NCI-H1930 (cell line): ENCODE measurements at regions not wholly inside any gene's neighbourhood (a gene's known extent, or its start where the extent isn't known, plus 50 kb on each side); places are given as distances from the start of the nearest gene placed in this dataset.
"Not testable (repeated sequence)": the region's sequence is repeated elsewhere in the genome, so short reads cannot be mapped to it uniquely, and the experiment has no call there.

ENCODE experiments used
- DNase-seq, 2 experiments: peaks; one replicate each; lab custom pipeline; 2025; lab: John Stamatoyannopoulos, UW

DNA sequence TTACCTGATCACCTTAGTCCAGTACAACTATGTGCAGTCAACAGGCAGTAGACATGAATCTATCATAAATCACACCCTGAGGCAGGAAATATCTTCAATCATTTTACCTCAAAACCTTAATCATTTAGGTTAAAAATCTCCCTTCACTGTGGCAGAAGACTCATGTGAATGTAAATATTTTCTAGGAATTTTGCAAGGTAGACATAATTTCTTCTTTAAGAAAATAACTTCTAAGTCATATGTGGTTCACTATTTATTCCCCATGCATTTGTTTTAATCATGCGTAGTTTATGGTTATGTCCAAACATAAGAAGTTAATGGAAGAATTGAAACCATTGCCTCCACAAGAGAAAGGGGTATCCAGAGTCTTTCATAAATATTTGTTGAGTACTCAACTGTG is 97.0 kb downstream of the HMHB1 start:
- DNase-seq = no peak

DNA sequence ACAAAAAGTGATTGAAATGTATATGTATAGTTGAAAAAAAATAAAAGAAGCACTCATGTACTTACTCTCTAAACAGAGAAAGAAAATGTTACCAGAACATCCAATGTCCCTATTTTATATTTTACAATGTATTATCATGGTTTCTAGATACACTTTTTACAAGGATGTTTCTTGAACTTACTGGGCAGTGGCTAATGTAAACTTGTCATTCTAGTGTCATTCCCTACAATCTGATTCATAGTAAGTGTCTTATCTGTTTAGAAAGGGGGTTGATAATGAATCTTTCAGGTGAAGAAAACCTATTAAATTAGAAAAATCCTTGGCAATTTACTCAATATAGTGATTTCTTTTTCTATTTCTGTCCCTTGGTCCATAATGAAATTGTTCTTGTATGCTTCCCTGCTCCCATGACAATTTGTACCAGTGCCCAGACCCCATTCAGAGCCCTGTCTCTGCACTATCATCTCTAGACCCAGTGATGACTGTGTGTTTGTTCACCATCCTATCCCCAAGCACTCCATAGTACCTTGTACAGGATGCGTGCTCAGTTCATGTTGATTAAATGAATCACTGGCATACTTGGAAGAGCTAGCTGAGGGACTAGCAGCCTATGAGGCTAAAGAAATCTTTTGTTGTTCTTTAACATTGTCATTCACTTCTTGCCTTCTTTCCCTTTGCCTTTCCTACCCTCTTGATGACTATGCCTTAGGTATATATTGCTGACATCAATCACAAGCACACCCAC is 101.2 kb downstream of the HMHB1 start:
- no peak for DNase-seq

DNA sequence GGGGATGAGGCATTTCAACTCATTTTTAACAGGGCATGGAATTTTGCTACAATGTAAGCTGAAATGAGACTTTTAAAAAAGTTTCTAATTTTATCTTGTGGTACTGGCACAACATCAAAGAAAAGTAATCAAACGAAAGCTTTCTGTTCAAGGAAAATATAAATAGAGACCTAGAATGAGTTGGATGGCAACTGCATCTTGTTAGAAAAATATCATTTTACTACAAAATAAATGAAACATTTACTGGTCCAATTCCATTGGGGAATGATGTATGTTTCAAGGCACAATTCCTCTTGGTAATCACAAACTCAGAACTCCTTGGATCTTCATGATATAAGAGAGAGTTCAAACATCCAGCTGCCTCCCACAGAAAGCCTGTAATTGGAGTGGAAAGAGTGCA is 102.8 kb downstream of the HMHB1 start:
- DNase-seq = no peak

DNA sequence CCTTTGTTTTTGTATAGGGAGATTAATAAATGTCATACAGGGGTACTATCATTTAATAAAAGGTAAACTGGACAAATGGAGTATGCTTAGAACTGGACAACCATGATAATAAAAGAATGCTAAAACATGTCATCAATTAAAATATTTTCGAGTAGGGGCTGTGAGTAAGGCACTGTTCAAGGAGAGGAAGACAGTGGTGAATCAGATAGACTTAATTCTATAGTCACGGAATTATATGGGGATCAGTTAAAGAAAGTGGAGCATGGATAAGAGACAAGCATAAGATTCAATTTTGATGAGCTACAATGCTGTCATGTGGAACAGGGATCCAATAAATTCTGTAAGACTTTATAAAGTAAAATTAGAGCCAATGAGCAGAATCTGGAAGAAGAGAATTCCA is 104.5 kb downstream of the HMHB1 start:
- no peak for DNase-seq

DNA sequence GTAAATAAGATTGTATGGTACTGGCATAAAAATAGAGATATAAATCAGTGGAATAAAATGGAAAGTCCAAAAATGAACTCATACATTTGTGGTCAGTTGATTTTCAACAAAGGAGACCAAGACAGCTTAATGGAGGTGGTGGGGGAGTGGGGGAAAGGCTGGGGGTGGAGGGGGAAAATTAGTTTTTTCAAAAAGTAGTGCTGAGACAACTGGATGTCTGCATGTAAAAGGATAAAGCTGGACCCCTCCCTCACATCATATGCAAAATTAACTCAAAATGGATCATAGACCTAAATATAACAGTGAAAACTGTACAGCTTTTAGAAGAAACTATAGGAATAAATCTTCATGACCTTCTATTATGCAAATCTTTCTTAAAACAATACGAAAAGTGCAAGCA is 107.0 kb downstream of the HMHB1 start:
- DNase-seq = no peak

DNA sequence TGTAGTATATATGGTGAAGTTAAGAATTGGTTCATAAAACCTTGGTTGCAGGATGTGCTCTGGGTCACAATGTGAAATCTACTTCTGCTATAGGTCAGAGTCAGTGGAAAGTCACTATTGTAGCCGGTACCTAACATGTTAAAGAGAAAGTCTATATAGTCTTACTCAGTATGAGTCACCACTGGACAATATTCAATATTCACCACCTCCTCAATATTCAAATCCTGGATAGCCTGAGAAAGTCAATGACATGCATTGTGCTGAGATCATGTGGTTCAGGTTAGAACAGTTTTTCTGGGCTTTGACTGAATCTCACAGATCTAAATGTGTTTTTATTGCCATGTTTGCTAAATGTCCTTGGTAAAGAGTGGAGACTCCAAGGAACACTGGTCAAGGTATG is 108.8 kb downstream of the HMHB1 start:
- no peak for DNase-seq

DNA sequence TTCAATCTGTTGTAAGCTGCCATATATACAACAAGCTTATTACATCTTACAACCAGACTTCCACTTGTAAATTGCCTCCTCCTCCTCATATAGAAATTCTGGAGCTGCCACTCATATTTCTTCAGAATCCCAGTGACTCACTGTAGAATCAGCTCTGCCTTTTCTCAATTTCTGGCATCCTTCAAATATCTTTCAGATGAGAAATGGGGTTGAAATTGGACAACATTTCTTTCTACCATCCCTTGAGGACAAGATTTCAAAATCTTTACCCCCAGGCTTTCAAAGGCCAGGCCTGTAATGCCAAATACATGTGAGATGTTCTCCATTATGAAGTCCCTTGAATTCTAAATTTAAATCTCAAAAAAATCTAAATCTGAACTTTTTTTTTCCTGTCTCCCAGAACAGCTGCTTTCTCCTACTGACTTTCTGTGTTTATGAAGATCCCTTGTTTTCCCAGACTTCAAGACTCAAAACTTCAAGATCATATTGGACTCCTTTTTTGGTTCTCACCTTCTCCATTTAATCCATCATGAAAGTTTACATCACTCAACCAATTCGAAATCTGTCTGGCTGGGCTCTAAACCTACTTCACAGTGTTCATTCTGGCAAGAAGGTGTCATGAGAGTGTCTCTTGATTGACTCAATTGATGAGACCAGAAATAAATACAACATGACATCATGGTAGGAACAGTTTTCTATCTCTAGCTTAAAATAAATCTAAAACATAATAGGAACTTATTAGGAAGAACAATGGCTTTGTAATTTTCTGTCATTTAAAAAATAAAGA is 109.8 kb downstream of the HMHB1 start:
- no peak for DNase-seq

DNA sequence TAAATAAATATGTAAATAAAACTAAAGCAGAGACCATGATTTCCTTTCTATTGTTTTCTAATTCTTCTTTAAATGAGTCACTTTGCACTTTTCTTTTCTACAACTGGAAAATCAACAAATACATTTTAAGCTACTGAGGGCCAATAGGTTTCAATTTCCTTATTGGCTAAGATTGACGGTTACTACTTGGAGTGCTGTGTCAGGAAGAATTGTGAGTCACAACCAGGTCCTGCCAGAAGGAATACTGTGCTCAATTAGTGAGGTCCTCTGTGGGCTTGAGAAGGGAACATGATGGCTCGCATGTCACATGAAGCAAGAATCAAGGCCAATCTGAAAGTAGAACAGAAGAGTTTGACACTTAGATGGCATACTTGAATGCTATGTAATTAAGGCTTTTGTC is 110.8 kb downstream of the HMHB1 start:
- no peak for DNase-seq

DNA sequence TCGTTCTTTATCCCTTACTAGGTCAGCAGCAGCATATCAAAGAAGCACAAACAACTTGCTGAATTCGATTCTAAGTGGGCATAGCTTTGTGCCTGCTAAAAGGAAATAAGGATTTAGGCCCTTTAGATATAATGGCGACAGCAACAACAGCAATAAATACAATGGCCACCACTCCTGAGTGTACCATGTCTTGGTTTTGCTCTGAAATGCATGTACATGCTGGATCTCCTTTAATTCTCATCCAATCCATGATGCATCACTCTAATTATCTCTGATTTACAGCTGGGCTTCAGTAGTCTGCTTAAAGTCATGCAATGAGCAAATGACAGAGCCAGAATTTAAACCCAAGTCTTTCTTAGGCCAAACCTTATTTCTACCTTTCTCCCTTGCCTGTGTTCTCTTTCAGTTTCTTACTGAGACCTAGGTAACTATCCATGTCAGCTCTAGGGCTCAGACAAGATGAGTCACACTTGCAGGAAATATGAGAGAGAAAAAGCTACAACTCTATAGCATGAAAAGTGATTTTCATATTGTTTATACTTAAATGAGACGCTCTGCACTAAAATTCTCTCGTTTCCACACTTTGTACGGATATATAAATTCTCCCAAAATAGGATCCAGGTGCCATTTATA is 111.8 kb downstream of the HMHB1 start:
- DNase-seq = no peak

DNA sequence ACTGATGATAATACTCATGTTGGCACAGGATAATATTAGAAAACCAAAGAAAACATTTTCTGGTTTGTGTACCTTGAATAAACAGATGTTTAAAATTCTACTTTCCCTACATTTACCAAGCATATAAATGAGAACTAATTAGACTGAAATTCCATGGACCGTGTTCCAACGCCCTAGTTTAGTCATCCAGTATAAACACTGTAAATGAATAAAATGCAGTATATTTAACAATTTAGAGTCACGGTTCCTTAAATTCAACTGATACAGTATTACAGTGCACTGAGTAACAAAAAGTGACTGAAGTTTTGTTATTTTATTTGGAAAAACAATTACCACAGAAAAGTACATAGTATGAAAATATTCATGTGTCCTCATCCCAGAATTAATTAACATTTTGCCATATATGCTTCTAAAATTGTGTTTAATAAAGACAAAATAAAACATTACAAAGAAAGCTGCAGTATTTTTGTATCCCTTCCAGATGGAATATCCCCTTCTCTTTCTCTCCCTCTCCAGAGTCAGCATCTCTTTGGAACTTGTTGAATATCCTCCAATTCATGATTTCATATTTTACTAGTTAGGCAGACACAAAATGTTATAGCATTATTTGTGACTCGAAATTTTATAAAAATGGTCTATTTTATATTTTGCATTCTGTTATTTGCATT is 112.5 kb downstream of the HMHB1 start:
- no peak for DNase-seq

DNA sequence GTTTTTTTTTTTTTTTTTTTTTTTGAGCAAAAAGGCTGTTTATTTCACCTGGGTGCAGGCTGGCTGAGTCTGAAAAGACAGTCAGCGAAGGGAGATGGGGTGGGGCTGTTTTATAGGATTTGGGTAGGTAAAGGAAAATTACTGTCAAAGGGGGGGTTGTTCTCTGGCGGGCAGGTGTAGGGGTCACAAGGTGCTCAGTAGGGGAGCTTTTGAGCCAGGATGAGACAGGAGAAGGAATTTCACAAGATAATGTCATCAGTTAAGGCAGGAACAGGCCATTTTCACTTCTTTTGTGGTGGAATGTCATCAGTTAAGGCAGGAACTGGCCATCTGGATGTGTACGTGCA is 113.0 kb downstream of the HMHB1 start:
- DNase-seq = not testable (repeated sequence)

DNA sequence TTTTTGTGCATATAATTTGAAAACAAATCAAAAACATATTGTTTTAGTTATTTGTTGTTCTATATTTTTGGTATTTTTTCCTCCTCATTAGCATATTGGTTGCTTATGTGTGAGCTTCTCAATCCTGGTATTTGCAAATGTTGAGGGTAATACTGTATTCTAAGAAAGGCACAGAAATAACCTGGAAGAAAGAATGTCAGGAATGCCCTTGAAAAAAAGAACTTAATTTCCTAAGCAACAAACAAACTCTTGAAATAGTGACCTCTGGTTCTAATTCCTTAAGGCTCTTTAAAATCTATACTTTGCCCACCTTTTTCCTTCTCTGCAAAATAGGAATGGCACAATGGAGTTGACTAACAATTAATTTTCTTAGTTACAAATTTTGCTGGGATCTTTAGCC is 117.5 kb downstream of the HMHB1 start:
- no peak for DNase-seq

DNA sequence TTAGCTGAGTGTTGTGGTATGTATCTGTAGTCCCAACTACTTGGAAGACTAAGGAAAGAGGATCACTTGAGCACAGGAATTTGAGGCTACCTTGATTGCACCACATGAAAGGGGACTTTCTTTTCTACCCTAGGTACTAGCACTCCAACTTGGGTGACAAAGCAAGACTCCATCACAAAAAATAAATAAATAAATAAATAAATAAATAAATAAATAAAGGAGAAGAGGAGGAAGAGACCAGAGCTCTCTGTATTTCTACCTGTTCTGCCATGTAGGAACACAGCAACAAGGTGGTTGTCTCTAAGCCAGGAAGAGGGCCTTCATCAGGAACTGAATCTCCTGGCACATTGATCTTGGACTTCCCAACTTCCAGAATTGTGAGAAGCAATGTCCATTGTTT is 118.6 kb downstream of the HMHB1 start:
- no peak for DNase-seq

DNA sequence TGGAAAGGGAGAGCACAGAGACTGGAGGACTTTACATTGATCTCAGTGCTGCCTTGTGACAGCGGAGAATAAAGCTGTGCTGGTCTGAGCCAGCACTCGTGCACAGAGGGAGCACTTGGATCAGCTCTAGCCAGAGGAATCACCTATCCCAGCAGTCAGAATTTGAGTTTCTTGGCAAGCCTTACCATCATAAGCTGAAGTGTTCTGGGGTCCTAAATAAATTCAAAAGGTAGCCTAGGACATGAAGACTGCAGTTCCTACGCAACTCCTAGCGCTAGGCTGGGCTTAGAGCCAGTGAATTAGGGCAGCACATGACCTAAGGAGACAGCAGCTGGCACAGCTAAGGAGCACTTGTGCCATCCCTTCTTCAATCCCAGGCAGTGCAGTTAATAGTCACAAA is 119.5 kb downstream of the HMHB1 start:
- DNase-seq = no peak

DNA sequence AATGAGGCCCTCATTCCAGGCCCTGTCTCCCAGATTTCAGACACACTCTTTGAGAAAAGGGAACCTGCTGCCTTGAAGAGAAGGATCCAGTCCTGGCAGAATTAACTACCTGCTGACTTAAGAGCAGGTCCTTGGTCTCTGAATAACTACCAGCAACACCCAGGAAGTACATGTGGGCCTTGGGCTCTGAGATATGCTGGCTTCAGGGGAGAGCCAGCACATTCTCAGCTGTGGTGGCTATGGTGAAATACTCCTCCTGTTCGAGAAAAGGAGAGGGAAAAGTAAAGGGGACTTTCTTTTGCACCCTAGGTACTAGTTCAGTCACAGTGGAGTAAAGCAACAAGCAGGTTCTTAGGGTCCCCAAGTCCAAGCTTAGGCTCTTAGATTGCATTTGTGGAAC is 120.0 kb downstream of the HMHB1 start:
- DNase-seq = no peak

DNA sequence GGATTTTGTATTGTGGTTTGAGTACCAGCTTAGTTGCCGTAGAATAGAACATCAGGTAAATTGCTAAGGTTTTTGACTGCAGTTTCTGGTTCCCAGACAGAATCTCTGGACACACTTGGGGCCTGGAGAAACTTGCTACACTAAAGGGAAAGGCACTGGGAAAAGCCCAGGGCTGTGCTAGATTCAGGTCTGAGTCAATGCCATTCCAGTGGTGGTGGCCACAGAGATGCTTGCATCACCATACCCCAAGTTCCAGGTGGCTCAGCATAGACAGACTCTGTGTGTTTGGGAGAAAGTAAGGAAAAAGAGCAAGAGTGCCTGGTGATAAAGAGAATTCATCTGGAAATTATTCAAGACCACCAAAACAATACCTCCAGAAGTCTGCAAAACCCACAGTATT is 120.6 kb downstream of the HMHB1 start:
- no peak for DNase-seq

DNA sequence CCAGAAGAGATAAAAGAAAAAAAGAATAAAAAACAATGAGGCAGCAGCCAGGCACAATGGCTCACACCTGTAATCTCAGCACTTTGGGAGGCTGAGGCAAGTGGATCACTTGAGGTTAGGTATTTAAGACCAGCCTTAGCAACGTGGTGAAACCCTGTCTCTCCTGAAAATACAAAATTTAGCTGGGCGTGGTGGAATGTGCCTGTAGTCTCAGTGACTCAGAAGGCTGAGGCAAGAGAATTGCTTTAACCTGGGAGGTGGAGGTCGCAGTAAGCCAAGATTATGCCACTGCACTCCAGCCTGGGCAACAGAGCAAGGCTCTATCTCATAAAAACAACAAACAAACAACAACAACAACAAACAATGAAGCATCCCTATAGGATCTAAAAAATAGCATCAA is 121.5 kb downstream of the HMHB1 start:
- DNase-seq = no peak

DNA sequence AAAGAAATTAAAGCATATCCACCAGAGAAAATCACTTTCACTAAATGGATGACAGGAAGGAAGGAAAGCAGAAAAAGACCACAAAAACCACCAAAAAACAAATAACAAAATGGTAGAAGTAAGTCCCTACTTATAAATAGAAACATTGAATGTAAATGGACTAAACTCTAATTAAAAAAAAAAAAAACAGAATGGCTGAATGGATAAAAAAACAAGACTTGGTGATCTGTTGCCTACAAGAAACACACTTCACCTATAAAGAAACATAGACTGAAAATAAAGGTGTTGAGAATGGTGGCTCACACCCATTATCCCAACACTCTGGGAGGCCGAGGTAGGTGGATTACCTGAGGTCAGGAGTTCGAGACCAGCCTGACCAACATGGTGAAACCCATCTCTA is 122.9 kb downstream of the HMHB1 start:
- DNase-seq = no peak

DNA sequence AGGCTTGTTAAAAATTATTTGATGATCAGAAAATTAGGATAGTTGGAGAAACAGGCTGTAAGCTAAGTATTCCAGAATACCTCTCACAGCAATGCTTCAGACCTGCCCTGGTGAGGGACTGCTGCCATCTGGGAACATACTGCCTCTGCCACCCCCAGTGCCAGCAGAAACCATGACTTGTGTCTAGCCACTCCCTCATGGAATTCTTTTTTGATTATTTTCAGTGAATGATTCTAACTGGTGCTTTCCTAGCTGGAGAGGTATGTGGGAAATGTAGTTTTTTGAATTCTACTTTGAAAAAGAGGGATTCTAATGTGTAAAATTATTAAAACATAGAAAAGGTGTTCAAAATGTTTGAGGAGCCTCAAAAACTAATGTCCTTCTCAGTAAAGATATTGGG is 126.3 kb downstream of the HMHB1 start:
- DNase-seq = no peak

DNA sequence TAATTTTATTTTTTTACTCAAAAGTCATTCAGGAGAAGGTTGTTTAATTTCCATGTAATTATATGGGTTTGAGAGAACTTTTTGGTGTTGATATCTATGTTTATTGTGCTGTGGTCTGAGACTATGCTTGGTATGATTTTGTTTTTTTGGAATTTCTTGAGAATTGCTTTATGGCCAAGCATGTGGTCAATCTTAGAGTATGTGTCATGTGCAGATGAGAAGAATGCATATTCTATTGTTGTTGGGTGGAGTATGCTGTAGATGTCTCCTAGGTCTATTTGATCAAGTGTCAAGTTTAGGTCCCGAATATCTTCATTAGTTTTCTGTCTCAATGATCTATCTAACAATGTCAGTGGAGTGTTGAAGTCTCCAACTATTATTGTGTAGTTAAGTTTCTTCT is 134.9 kb downstream of the HMHB1 start:
- no peak for DNase-seq

DNA sequence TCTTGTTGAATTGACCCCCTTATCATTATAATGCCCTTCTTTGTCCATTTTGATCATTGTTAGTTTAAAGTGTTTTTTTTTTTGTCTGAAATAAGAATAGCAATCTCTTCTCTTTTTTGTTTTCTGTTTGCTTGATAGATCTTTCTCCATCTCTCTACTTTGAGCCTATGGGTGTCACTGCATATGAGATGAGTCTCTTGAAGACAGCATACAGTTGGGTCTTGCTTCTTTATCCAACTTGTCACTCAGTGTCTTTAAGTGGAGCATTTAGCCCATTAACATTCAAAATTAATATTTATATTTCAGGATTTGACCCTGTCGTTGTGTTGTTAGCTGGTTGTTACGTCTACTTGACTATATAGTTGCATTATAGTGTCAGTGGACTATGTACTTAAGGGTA is 135.4 kb downstream of the HMHB1 start:
- no peak for DNase-seq

DNA sequence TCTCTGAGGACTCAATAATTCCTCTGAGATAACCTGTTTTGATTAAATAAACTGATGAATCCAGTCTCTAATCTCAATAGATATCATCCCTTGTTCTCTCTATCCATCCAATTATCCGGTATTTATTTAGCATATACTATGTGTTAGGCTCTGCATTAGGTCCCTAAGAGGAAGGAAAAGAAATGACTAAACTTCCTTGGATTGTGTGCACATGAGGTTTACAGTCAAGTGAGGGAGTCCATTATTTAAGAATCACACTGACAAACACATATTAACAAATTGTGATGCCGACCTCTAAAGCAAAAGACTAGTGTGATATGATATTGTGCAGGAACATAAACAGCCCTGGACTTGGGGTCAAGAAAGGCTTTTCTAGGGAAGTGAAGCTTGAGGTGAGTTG is 140.8 kb downstream of the HMHB1 start:
- no peak for DNase-seq

DNA sequence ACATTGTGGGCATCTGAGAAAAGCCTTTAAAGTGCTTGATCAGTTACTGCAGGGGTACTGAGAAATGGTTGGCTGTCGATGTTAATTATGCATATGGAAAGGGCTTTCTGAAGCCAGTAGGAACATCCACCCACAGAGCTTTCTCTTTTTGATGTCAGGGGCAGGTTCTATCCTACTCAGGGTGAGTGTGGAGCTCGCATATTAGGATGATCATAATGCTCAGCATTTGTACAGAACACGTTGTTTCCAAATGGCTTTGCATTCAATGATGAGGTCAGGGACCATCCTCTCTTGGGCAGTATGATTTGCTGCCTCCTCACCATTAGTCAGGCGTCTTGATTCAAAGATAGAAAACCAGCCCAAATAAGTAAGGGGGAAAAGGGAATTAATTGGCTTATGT is 141.9 kb downstream of the HMHB1 start:
- DNase-seq = no peak
